ENCODE measurements at regions not wholly inside any gene's neighbourhood (a gene's known extent, or its start where the extent isn't known, plus 50 kb on each side); places are given as distances from the start of the nearest gene placed in this dataset.
"Not testable (repeated sequence)": the region's sequence is repeated elsewhere in the genome, so short reads cannot be mapped to it uniquely, and the experiment has no call there.

GRCh38 chr20:47440857-47441773, 60.6 kb upstream of the NCOA3 start:
- ATAC-seq (no peak), FAIRE-seq (no peak), DNase-seq (no peak)
- WGBS, 2 donors, result 41 to 47% methylated on average over 7 of the region's 7 CpGs
- intact Hi-C loops (cut with DNase I), result no loop called here
- H3K4me3 ChIP-seq, result no peak overlapping the region
- H3K27me3 ChIP-seq, result no peaks in the 10 kb centered on the region
- H3K27ac ChIP-seq, result no peak overlapping the region
- no peaks in the 10 kb centered on the region for H3K36me3 ChIP-seq
- no peaks in the 10 kb centered on the region for H3K4me1 ChIP-seq
- TF ChIP-seq, protein P1, sequence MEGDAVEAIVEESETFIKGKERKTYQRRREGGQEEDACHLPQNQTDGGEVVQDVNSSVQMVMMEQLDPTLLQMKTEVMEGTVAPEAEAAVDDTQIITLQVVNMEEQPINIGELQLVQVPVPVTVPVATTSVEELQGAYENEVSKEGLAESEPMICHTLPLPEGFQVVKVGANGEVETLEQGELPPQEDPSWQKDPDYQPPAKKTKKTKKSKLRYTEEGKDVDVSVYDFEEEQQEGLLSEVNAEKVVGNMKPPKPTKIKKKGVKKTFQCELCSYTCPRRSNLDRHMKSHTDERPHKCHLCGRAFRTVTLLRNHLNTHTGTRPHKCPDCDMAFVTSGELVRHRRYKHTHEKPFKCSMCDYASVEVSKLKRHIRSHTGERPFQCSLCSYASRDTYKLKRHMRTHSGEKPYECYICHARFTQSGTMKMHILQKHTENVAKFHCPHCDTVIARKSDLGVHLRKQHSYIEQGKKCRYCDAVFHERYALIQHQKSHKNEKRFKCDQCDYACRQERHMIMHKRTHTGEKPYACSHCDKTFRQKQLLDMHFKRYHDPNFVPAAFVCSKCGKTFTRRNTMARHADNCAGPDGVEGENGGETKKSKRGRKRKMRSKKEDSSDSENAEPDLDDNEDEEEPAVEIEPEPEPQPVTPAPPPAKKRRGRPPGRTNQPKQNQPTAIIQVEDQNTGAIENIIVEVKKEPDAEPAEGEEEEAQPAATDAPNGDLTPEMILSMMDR (IDR thresholded peaks at IDR 0.05), result no peak
- H3K9me3 ChIP-seq, result no peaks in the 10 kb centered on the region

- 78 to 86% methylated on average over 4 of the region's 4 CpGs for WGBS, 2 donors
- FAIRE-seq (no peak), DNase-seq (no peak), ATAC-seq (no peak)
- TF ChIP-seq, protein P1 (IDR thresholded peaks at IDR 0.05), result no peak
- H3K27me3 ChIP-seq, result no peaks in the 10 kb centered on the region
- H3K36me3 ChIP-seq, result no peaks in the 10 kb centered on the region
- no peak overlapping the region for H3K27ac ChIP-seq
- no peak overlapping the region for H3K4me3 ChIP-seq
- no peaks in the 10 kb centered on the region for H3K4me1 ChIP-seq
- intact Hi-C loops (cut with DNase I), result no loop called here
- H3K9me3 ChIP-seq, result no peaks in the 10 kb centered on the region
Observed at GRCh38 chr20:47441774-47442150, 59.9 kb upstream of the NCOA3 start.

- H3K27ac ChIP-seq; H3K4me3 ChIP-seq; intact Hi-C loops (cut with DNase I); ATAC-seq; H3K27me3 ChIP-seq; H3K36me3 ChIP-seq; FAIRE-seq; H3K4me1 ChIP-seq; H3K9me3 ChIP-seq; DNase-seq: not testable (repeated sequence)
- WGBS, 2 donors, result 70 to 95% methylated on average over 9 of the region's 9 CpGs
Observed at GRCh38 chr20:47443060-47443459, 58.6 kb upstream of the NCOA3 start.

DNA sequence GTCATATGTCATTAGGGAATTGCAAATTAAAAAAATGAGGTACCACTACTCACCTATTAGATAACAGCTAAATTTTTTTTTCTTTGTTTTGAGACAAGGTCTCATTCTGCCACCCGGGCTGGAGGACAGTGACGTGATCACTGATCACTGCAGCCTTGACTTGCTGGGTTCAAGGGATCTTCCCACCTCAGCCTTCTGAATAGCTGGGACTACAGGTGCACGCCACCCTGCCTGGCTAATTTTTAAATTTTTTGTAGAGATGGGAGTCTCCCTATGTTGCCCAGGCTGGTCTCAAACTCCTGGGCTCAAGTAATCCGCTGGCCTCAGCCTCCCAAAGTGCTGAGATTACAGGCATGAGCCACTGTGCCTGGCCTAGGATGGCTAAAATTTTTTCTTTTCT, 57.1 kb upstream of the NCOA3 start:
- Histone ChIP-seq H3K9me3 (no peaks in the 10 kb centered on the region), H3K27me3 (no peaks in the 10 kb centered on the region), H3K27ac (no peak overlapping the region), H3K4me3 (no peak overlapping the region), H3K4me1 (no peaks in the 10 kb centered on the region), H3K36me3 (no peaks in the 10 kb centered on the region)
- no peak for FAIRE-seq
- no peak for ATAC-seq
- intact Hi-C loops (cut with DNase I), result no loop called here
- no peak for DNase-seq
- 88 to 90% methylated on average over 4 of the region's 4 CpGs for WGBS, 2 donors
- TF ChIP-seq, protein P1 (IDR thresholded peaks at IDR 0.05), result no peak

DNA sequence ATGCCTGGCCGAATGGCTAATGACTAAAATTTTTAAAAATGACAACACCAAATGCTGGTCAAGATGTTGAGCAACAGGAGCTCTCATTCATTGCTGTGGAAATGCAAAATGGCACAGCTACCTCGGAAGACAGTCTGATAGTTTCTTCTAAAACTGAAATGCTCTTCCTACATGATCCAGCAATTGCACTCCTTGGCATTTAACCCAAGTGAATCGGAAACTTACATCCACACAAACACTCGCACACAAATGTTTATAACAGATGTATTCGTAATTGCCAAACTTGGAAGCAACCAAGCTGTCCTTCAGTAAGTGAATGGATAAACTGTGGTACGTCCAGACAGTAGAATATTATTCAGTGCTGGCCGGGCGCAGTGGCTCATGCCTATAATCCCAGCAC, 56.4 kb upstream of the NCOA3 start:
- Histone ChIP-seq H3K27ac (no peak overlapping the region), H3K36me3 (no peaks in the 10 kb centered on the region), H3K9me3 (no peaks in the 10 kb centered on the region), H3K4me3 (no peak overlapping the region), H3K27me3 (no peaks in the 10 kb centered on the region), H3K4me1 (no peaks in the 10 kb centered on the region)
- ATAC-seq (no peak), DNase-seq (no peak), FAIRE-seq (no peak)
- TF ChIP-seq, protein P1 (IDR thresholded peaks at IDR 0.05), result no peak
- intact Hi-C loops (cut with DNase I), result no loop called here
- 88 to 89% methylated on average over 8 of the region's 8 CpGs for WGBS, 2 donors

GRCh38 chr20:47447350-47448296, 54.1 kb upstream of the NCOA3 start:
- intact Hi-C loops (cut with DNase I); H3K9me3 ChIP-seq; ATAC-seq; H3K36me3 ChIP-seq; H3K4me1 ChIP-seq; H3K4me3 ChIP-seq; DNase-seq; H3K27me3 ChIP-seq; H3K27ac ChIP-seq; FAIRE-seq: not testable (repeated sequence)
- WGBS, 2 donors, result 91 to 92% methylated on average over 15 of the region's 15 CpGs
